ENCODE measurements at regions not wholly inside any gene's neighbourhood (a gene's known extent, or its start where the extent isn't known, plus 50 kb on each side); places are given as distances from the start of the nearest gene placed in this dataset.

- ChIA-PET CTCF (no interaction called here), RAD21 (ENCODE audit: unreplicated experiment) (no interaction called here), SMC1A (ENCODE audit: uncharacterized antibody, unreplicated experiment) (no interaction called here), POLR2A (no interaction called here)
- ATAC-seq, result no peak
- FAIRE-seq, result no peak
- DNase-seq (ENCODE audit: low read depth, low spot score), result no peak
- H4K20me1 ChIP-seq (ENCODE audit: control insufficient read depth, insufficient read depth), result no peaks in the 10 kb centered on the region
- no peaks in the 10 kb centered on the region for H3K27me3 ChIP-seq (replicated peaks in 1 of 2; ENCODE audit: control insufficient read depth in 2 of 2, insufficient read depth in 2 of 2, low read length in 1 of 2)
- in situ Hi-C loops (cut with MboI), result no loop called here
- no peaks in the 10 kb centered on the region for H3K4me1 ChIP-seq (ENCODE audit: control insufficient read depth, insufficient read depth, low read length)
- no peak overlapping the region for H2AFZ ChIP-seq (ENCODE audit: control insufficient read depth, low read depth, low read length)
- TF ChIP-seq NFXL1 (IDR thresholded peaks at IDR 0.05; ENCODE audit: borderline replicate concordance) (no peak), ASH2L (IDR thresholded peaks at IDR 0.05; ENCODE audit: borderline replicate concordance, low read depth) (no peak), MLLT1 (IDR thresholded peaks at IDR 0.05) (no peak), RUNX3 (IDR thresholded peaks at IDR 0.05; ENCODE audit: low read length) (no peak), MTA2 (IDR thresholded peaks at IDR 0.05; ENCODE audit: low read depth) (no peak), FOS (IDR thresholded peaks at IDR 0.05; ENCODE audit: borderline replicate concordance, extremely low read depth, insufficient read length) (no peak), CUX1 (IDR thresholded peaks at IDR 0.05; ENCODE audit: insufficient replicate concordance, low read depth, low read length) (no peak)
- H3K36me3 ChIP-seq (ENCODE audit: control insufficient read depth in 2 of 2, insufficient read depth in 2 of 2, low read length in 1 of 2), result no peaks in the 10 kb centered on the region
- no peak overlapping the region for H3K4me2 ChIP-seq (ENCODE audit: control insufficient read depth, insufficient read depth)
- H3K27ac ChIP-seq (ENCODE audit: control insufficient read depth, insufficient read depth), result no peak overlapping the region
- intact Hi-C loops (cut with micrococcal nuclease; ENCODE audit: unreplicated experiment), result no loop called here
- H3K79me2 ChIP-seq (ENCODE audit: control insufficient read depth, insufficient read depth, low read length), result no peaks in the 10 kb centered on the region
- 32% methylated on average over 7 of the region's 7 CpGs for WGBS (ENCODE audit: insufficient coverage, insufficient replicate concordance, low lambda C conversion rate, missing lambda C conversion rate)
- H3K9ac ChIP-seq (ENCODE audit: control insufficient read depth, insufficient read depth, low read length), result no peak overlapping the region
- H3K4me3 ChIP-seq, result no peak overlapping the region
- no TSS peak for BruUV-seq (replicated peaks)
- no peaks in the 10 kb centered on the region for H3K9me3 ChIP-seq (replicated peaks; ENCODE audit: control insufficient read depth, insufficient read depth, low read length)
Measured at GRCh38 chr2:53544871-53545558, 222.6 kb upstream of the CHAC2 start.
